Gastroesophageal sphincter (tissue), 4 donors: ENCODE measurements at regions not wholly inside any gene's neighbourhood (a gene's known extent, or its start where the extent isn't known, plus 50 kb on each side); places are given as distances from the start of the nearest gene placed in this dataset.
"Not testable (repeated sequence)": the region's sequence is repeated elsewhere in the genome, so short reads cannot be mapped to it uniquely, and the experiment has no call there.

Source experiments
- ATAC-seq: fragments of 150-250 bp; one replicate; pipeline ENCODE4 v1.9.1; 2016; ENCODE audit warnings: mild to moderate bottlenecking, moderate library complexity
- H3K27ac ChIP-seq, 4 donors: fragments of 200-600 bp; sonication (generic) in 3 of 4; 1 replicate in 3 of 4; 2 replicates in 1 of 4; pipeline ENCODE4 v1.5.1; 2016 to 2019
- H3K27me3 ChIP-seq: fragments of 200-600 bp; sonication (generic); one replicate; pipeline ENCODE4 v1.5.1; 2019
- H3K36me3 ChIP-seq, 2 donors: fragments of 200-600 bp; sonication (generic); one replicate each; pipeline ENCODE4 v1.5.1; 2019; ENCODE audit warnings: control low read depth in 1 of 2
- H3K4me1 ChIP-seq, 3 donors: fragments of 200-600 bp; sonication (generic); 1 replicate in 2 of 3; 2 replicates in 1 of 3; pipeline ENCODE4 v1.5.1; 2016 to 2019; ENCODE audit warnings: control low read depth in 2 of 3
- H3K4me3 ChIP-seq, 2 donors: fragments of 200-600 bp; sonication (generic); one replicate each; pipeline ENCODE4 v1.5.1; 2019; ENCODE audit warnings: mild to moderate bottlenecking in 1 of 2, moderate library complexity in 1 of 2
- H3K9me3 ChIP-seq, 3 donors: fragments of 200-600 bp; sonication (generic); one replicate each; pipeline ENCODE4 v1.5.1; 2017 to 2019; ENCODE audit warnings: control low read depth in 2 of 3
- CTCF ChIP-seq, 4 experiments: fragments of 200-600 bp in 2 of 4; fragments of 450-650 bp in 2 of 4; sonication (generic) in 1 of 4; IDR thresholded peaks; one replicate each; pipeline ENCODE4 v1.5.1; 2017 to 2019; ENCODE audit warnings: antibody characterized with exemption in 4 of 4, mild to moderate bottlenecking in 2 of 4, moderate library complexity in 2 of 4
- EP300 ChIP-seq: sonication (generic); formaldehyde crosslinking; IDR thresholded peaks from one replicate; pipeline ENCODE4 v1.6.1; 2017; ENCODE audit warnings: antibody characterized with exemption, mild to moderate bottlenecking
- POLR2A ChIP-seq, 2 donors: fragments of 450-650 bp; IDR thresholded peaks; one replicate each; pipeline ENCODE4 v1.6.1; 2017; ENCODE audit warnings: antibody characterized with exemption in 2 of 2, mild to moderate bottlenecking in 2 of 2, moderate library complexity in 1 of 2
- POLR2AphosphoS5 ChIP-seq: sonication (generic); formaldehyde crosslinking; IDR thresholded peaks from one replicate; pipeline ENCODE4 v1.6.1; 2017; ENCODE audit warnings: antibody characterized with exemption
- WGBS, 2 donors: methylation state at CpG; one replicate each; pipeline ENCODE4 v1.1.5; 2018; ENCODE audit warnings: low coverage in 1 of 2; 5-methylcytosine and 5-hydroxymethylcytosine counted together

GRCh38 chr3:6416049-6416661 lies 444.8 kb upstream of the GRM7 start:
- no peaks in the 10 kb centered on the region for H3K36me3 ChIP-seq
- TF ChIP-seq CTCF (IDR thresholded peaks at IDR 0.05) (no peak), EP300 (no peak), POLR2A (IDR thresholded peaks at IDR 0.05) (no peak), POLR2AphosphoS5 (no peak)
- H3K27me3 ChIP-seq, result no peaks in the 10 kb centered on the region
- H3K4me1 ChIP-seq, result no peaks in the 10 kb centered on the region
- H3K4me3 ChIP-seq, result no peak overlapping the region
- WGBS, 2 donors, result 63 to 74% methylated on average over 3 to 4 of the region's 4 CpGs
- no peak for ATAC-seq
- H3K9me3 ChIP-seq, result no peaks in the 10 kb centered on the region
- no peak overlapping the region for H3K27ac ChIP-seq

GRCh38 chr3:6417174-6417573 lies 443.7 kb upstream of the GRM7 start:
- WGBS, 2 donors, result 80 to 88% methylated on average over 1 to 4 of the region's 4 CpGs
- no peaks in the 10 kb centered on the region for H3K4me1 ChIP-seq
- no peak overlapping the region for H3K27ac ChIP-seq
- no peak for ATAC-seq
- H3K36me3 ChIP-seq, result no peaks in the 10 kb centered on the region
- no peaks in the 10 kb centered on the region for H3K27me3 ChIP-seq
- H3K4me3 ChIP-seq, result no peak overlapping the region
- H3K9me3 ChIP-seq, result no peaks in the 10 kb centered on the region
- TF ChIP-seq POLR2A (IDR thresholded peaks at IDR 0.05) (no peak), EP300 (no peak), POLR2AphosphoS5 (no peak), CTCF (IDR thresholded peaks at IDR 0.05) (no peak)

- no peak for TF ChIP-seq POLR2AphosphoS5
- TF ChIP-seq POLR2A (IDR thresholded peaks at IDR 0.05), result no peak
- no peak for TF ChIP-seq CTCF (IDR thresholded peaks at IDR 0.05)
- TF ChIP-seq EP300, result no peak
Measured at GRCh38 chr3:6418485-6418884, 442.4 kb upstream of the GRM7 start.

GRCh38 chr3:6421666-6422445 lies 439.1 kb upstream of the GRM7 start:
- no peaks in the 10 kb centered on the region for H3K4me1 ChIP-seq
- H3K9me3 ChIP-seq, result peaks cover 0 to 25% (median 0%) of the 10 kb centered on the region in 3 donors
- no peak overlapping the region for H3K27ac ChIP-seq
- H3K4me3 ChIP-seq, result no peak overlapping the region
- TF ChIP-seq POLR2A (IDR thresholded peaks at IDR 0.05), result no peak
- TF ChIP-seq POLR2AphosphoS5, result no peak
- TF ChIP-seq CTCF (IDR thresholded peaks at IDR 0.05), result no peak
- no peak for TF ChIP-seq EP300
- H3K27me3 ChIP-seq, result no peaks in the 10 kb centered on the region
- H3K36me3 ChIP-seq, result no peaks in the 10 kb centered on the region
- no peak for ATAC-seq
- 8 to 37% methylated on average over 2 to 4 of the region's 4 CpGs for WGBS, 2 donors

More at GRCh38 chr3:6418485-6418884, 442.4 kb upstream of the GRM7 start:
- Histone ChIP-seq H3K4me3 (no peak overlapping the region), H3K27ac (no peak overlapping the region), H3K9me3 (no peaks in the 10 kb centered on the region), H3K27me3 (no peaks in the 10 kb centered on the region), H3K4me1 (no peaks in the 10 kb centered on the region), H3K36me3 (no peaks in the 10 kb centered on the region)
- WGBS, 2 donors, result 88 to 90% methylated on average over 1 of the region's 1 CpG
- ATAC-seq, result no peak

- 89 to 92% methylated on average over 6 of the region's 6 CpGs for WGBS, 2 donors
- no peak for ATAC-seq
- H3K27ac ChIP-seq, result no peak overlapping the region
Measured at GRCh38 chr3:6425289-6425820, 435.6 kb upstream of the GRM7 start.

GRCh38 chr3:6428276-6428675 lies 432.6 kb upstream of the GRM7 start:
- not testable (repeated sequence) for H3K27me3 ChIP-seq, H3K27ac ChIP-seq, H3K4me1 ChIP-seq, H3K4me3 ChIP-seq, ATAC-seq, H3K36me3 ChIP-seq
- peaks cover 0 to 25% (median 0%) of the 10 kb centered on the region in 3 donors for H3K9me3 ChIP-seq
- 95% methylated on average over 2 of the region's 2 CpGs for WGBS, 2 donors

More at GRCh38 chr3:6425289-6425820, 435.6 kb upstream of the GRM7 start:
- Histone ChIP-seq H3K36me3 (no peaks in the 10 kb centered on the region), H3K9me3 (peaks cover 0 to 25% (median 0%) of the 10 kb centered on the region in 3 donors), H3K27me3 (no peaks in the 10 kb centered on the region), H3K4me3 (no peak overlapping the region), H3K4me1 (no peaks in the 10 kb centered on the region)
- TF ChIP-seq POLR2A (IDR thresholded peaks at IDR 0.05), result no peak
- no peak for TF ChIP-seq EP300
- no peak for TF ChIP-seq CTCF (IDR thresholded peaks at IDR 0.05)
- no peak for TF ChIP-seq POLR2AphosphoS5
